Fibroblast of villous mesenchyme (primary cell): ENCODE measurements at regions not wholly inside any gene's neighbourhood (a gene's known extent, or its start where the extent isn't known, plus 50 kb on each side); places are given as distances from the start of the nearest gene placed in this dataset.

Experiments
- DNase-seq: peaks from one replicate; pipeline ENCODE4 v3.0.0-alpha.2; 2010; ENCODE audit warnings: low read depth
- H3K4me3 ChIP-seq: 2 replicates; pipeline ENCODE4 v1.5.1; 2011; ENCODE audit warnings: low read depth, mild to moderate bottlenecking, low read length
- CTCF ChIP-seq: IDR thresholded peaks from 2 replicates; pipeline ENCODE4 v1.5.1; 2012; ENCODE audit warnings: low read depth, mild to moderate bottlenecking, low read length; ENCODE audit not compliant: insufficient read depth

- H3K4me3 ChIP-seq, result no peak overlapping the region
- no peak for DNase-seq
- TF ChIP-seq CTCF, result no peak
Observed at GRCh38 chr10:56561336-56561735, 200.3 kb upstream of the ZWINT start.

GRCh38 chr10:56551037-56551436 lies 190.0 kb upstream of the ZWINT start:
- no peak overlapping the region for H3K4me3 ChIP-seq
- DNase-seq, result peak; percentile 1
- no peak for TF ChIP-seq CTCF

GRCh38 chr10:56547163-56547562 lies 186.1 kb upstream of the ZWINT start:
- no peak overlapping the region for H3K4me3 ChIP-seq
- TF ChIP-seq CTCF, result no peak
- DNase-seq, result no peak

- no peak overlapping the region for H3K4me3 ChIP-seq
- TF ChIP-seq CTCF, result no peak
- peak; percentile 7 for DNase-seq
Observed at GRCh38 chr10:56537984-56538383, 176.9 kb upstream of the ZWINT start.

- no peak for DNase-seq
- H3K4me3 ChIP-seq, result no peak overlapping the region
- TF ChIP-seq CTCF, result no peak
Observed at GRCh38 chr10:56522166-56522565, 161.1 kb upstream of the ZWINT start.

GRCh38 chr10:56508562-56508961 lies 147.5 kb upstream of the ZWINT start:
- no peak overlapping the region for H3K4me3 ChIP-seq
- no peak for DNase-seq
- TF ChIP-seq CTCF, result no peak

- no peak for DNase-seq
- H3K4me3 ChIP-seq, result no peak overlapping the region
- TF ChIP-seq CTCF, result no peak
Observed at GRCh38 chr10:56507033-56507432, 146.0 kb upstream of the ZWINT start.
